H4 (cell line): ENCODE measurements at regions not wholly inside any gene's neighbourhood (a gene's known extent, or its start where the extent isn't known, plus 50 kb on each side); places are given as distances from the start of the nearest gene placed in this dataset.
A peak's percentile ranks its signal among the peaks of the same experiment; 100 is the strongest.
"Not testable (repeated sequence)": the region's sequence is repeated elsewhere in the genome, so short reads cannot be mapped to it uniquely, and the experiment has no call there.

Experiments used
- DNase-seq: peaks from one replicate; pipeline ENCODE4 v3.0.0-alpha.2; 2015; ENCODE audit warnings: low spot score

DNA sequence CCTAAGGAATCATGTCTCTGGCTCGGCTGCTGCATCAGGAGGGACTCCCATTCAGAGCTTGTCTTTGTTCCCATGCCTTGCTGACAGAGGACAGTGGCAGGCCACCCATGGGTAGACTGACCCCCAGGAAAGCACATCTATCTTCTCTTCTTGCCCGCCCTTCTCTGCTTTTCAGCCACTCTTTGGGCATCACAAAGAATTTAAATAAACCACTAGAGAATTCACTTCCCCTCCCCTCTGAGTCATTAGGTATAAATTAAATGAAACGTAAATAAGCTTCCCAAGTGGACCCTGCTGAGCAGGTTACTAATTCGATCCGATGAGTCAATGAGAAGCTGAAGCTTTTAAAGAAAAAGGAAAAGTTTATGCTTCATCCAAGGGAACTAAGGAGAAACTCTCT is 97.0 kb downstream of the DRD1 start:
- peak; percentile 79 for DNase-seq

DNA sequence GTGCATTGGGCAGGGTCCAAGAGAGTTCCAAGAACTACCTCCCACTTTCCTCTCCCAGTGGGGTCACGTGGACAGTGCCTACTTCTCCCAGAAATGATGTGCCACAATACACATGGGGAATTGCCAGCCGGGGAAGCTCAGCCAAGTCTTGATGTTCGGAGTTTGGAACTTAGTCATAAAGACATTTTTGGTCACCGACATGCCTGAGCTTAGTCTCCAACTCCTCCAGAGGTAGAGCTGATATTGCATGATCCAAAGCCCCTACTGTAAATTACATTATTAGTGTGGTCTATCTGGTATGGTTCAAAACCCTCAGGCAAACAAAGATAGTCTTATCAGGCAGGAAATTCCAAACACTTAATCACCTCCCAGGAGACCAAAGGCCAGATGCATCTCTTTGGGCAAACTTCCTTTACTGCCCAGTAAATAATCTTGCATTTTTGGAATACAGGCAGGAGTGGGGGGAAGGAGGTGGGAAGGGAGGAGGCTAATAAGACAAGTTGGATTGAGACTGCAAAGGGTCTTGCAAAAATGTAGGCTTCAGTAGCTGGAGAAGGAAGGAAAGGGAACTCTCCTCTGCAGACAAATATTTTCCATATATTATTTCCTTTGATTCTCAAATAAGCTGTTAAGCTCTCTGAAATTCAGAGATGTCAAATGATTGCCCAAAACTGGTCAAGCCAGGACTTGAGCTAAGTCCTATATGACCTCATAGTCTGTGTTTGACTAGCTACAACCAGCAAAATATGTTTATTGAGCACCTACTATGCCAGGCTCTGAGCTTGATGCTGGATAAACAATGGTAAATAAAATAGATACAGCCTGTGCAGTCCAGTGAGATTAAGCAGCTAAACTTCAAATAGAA is 99.4 kb downstream of the DRD1 start:
- DNase-seq, result peak; percentile 96

- DNase-seq, result no peak
These were observed 100.7 kb downstream of the DRD1 start for GRCh38 chr5:175343308-175343707.

GRCh38 chr5:175340180-175340579 is 103.8 kb downstream of the DRD1 start:
- no peak for DNase-seq

DNA sequence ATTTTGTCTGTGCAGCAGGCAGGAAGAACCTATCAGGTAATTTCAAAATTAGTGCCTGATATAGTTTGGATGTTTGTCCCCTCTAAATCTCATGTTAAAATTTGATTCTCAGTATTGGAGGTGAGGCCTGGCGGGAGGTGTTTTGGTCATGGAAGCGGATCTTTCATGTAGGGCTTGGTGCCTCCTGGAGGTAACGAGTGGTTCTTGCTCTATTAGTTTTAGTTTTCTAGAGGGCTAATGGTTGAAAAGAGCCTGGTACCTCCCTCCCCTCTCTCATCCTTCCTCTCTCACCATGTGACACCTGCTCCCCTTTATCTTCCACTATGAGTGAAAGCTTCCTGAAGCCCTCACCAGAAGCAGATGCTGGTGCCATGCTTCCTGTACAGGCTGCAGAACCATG is 106.3 kb downstream of the DRD1 start:
- DNase-seq, result no peak

GRCh38 chr5:175336781-175337180 is 107.2 kb downstream of the DRD1 start:
- no peak for DNase-seq

DNA sequence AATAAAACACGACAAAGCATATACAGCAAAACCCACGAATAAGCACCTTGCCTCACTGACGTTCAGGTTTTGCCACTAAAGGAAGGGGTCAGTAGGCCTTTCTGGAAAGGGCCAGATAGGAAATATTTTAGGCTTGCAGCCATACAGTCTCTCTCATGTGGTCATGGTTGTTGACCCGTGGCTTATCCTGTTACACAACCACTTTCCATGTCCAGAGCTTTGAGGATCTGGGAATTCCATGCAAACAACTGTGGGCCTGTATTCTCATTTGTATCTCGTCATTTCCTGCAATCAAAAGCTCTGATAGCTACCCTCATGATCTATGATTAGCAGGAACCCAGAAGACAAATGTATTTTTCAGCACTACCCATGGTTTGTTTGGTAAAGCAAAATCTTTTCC is 108.3 kb downstream of the DRD1 start:
- no peak for DNase-seq

DNA sequence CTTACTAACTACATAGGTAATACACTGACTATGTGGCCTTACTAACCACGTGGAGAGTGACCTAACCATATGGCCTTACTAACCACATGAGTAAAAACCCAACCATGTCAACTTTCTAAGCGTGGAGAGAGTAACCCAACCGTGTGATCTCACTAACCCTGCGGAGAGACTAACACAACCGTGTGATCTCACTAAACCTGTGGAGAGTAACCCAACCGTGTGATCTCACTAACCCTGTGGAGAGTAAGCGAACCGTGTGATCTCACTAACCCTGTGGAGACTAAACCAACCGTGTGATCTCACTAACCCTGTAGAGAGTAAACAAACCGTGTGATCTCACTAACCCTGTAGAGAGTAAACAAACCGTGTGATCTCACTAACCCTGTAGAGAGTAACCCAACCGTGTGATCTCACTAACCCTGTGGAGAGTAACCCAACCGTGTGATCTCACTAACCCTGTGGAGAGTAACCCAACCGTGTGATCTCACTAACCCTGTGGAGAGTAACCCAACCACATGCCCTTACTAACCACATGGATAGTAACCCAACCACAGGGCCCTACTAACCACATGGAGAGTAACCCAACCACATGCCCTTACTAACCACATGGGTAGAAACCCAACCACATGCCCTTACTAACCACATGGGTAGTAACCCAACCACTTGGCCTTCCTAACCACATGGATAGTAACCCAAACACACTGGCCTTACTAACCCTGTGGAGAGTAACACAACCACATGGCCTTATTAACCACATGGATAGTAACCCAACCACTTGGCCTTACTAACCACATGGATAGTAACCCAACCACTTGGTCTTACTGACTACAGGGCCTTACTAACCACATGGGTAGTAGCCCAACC is 112.6 kb downstream of the DRD1 start:
- DNase-seq, result not testable (repeated sequence)

GRCh38 chr5:175329976-175330375 is 114.0 kb downstream of the DRD1 start:
- no peak for DNase-seq

DNA sequence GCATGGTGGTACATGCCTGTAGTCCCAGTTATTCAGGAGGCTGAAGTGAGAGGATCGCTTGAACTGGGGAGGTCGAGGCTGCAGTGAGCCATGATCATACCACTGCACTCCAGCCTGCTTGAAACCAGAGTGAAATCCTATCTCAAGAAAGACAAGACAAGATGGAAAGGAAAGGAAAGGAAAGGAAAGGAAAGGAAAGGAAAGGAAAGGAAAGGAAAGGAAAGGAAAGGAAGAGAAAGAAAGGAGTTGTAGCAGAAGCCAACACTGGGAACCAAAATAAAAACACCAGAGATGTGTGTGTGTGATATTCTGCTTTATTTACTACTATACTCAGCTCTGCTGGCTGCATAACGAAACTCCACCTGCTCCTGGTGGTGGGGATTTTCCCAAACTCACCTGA is 115.3 kb downstream of the DRD1 start:
- no peak for DNase-seq

DNA sequence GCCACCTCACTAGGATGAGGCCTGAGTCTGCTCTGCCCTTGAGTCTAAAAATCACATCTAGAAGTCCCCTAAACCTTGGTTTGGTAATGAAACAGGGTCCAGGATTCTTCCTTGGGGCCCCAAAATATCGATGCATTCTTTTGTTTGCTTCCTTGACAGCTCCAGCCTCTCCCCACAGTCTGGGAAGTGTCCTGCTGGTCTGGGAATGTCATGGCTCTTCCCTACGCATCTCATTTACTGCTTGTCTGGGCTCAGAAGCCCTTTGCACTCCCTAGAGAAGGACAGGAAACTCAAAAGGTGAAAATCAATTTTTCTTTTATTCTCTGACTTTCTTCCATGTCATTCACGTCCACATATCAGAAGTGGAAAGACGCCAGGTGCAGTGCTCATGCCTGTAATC is 115.8 kb downstream of the DRD1 start:
- no peak for DNase-seq

DNA sequence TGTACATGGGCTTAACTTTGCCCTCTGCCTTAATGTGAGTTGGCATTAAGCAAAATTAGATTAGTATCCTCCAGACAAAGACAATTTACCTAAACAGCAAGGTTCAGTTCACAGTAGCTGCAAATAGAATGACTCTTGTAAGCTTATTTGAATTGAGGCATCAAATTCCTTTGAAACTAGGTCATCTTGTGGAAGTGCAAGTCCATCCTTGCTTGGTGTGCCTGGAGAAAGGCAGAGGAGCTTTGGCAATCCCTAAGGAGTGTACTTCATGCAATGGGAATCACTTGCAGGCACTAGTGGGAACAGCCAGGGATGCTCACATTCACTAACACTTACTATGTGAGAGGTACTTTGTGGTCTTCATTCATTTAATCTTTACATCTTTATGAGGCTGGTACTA is 118.3 kb downstream of the DRD1 start:
- DNase-seq, result no peak

GRCh38 chr5:175321927-175322532 is 122.0 kb downstream of the DRD1 start:
- DNase-seq, result peak; percentile 44

- DNase-seq, result no peak
These were observed 124.8 kb downstream of the DRD1 start for GRCh38 chr5:175319199-175319598.

DNA sequence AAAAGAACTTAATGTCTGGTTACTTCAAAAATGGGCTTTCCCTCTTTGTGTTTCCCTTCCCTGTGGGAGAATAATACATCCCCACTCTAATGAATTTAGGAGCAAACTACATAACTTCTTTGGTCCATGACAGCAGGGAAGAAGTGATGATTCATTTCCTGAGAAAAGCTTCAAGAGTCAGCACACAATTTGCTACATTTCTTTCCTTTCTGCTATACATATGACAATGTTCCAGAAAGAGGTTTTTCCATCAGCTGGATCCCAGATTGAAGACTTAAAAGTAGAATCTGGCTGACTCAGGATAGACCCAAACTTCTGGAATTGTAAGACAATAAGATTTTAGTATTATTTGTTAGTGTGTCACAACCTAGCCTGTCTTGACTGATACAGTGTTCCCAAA is 126.1 kb downstream of the DRD1 start:
- DNase-seq, result no peak

- no peak for DNase-seq
These were observed 134.7 kb downstream of the DRD1 start for GRCh38 chr5:175309218-175309810.

- no peak for DNase-seq
These were observed 135.3 kb downstream of the DRD1 start for GRCh38 chr5:175308701-175309100.

DNA sequence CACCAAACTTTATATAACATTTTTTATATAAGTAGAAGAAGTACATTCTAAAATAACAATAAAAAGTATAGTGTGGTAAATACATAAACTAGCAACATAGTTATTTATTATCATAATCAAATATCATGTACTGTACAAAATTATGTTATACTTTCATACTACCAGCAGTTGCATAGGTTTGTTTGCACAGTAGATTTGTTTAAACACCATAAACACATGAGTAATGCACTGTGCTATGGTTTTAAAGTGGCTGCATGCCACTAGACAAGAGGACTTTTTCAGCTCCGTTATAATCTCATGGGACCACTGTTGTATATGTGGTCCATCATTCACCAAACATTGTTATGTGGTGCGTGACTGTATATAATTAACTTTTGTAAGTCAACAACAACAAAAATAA is 137.6 kb downstream of the DRD1 start:
- DNase-seq, result no peak

DNA sequence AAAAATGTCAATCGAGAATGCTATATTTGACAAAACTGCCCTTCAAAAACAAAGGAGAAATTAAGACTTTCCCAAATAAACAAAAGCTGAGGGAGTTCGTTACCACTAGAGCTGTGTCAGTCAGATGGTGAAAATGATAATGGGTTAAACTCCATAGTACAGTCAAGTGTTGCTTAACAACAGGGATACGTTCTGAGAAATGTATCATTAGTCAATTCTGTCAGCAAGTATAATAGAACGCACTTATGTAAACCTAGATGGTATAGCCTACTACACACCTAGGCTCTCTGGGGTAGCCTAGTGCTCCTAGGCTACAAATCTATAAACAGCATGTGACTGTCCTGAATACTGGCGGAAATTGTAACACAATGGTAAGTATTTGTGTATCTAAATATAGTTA is 138.7 kb downstream of the DRD1 start:
- DNase-seq, result no peak

- DNase-seq, result no peak
These were observed 153.6 kb downstream of the DRD1 start for GRCh38 chr5:175290379-175290778.

DNA sequence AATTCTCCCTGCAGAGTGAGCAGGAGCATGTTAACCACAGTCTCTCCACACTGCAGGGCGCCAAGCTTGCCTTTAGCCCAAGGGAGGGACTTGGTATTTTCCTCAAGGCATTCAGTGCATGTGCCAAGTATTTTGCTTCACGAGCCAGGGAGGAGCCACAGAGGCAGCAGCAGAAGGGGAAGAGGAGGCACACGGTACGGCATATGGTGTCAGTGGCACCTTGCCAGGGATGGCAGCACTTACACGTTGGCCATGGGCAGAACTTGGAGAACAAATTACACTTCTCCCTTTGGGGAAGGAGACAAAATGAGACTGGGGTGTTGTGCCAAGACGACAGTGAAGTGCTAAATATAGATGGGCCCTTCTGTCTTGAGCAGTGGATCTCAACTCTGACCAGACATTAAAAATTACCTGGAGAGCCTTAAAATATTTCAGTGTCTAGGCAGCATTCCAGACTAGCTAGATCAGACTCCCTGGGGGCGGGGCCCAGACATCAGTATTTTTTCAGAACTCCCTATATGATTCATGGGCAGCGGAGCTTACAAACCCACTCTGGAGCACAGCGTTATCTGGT is 155.8 kb downstream of the DRD1 start:
- peak; percentile 71 for DNase-seq

GRCh38 chr5:175286981-175287380 is 157.0 kb downstream of the DRD1 start:
- no peak for DNase-seq
